Cardiac muscle cell (in vitro differentiated cells and primary cell): ENCODE measurements at regions not wholly inside any gene's neighbourhood (a gene's known extent, or its start where the extent isn't known, plus 50 kb on each side); places are given as distances from the start of the nearest gene placed in this dataset.

Source experiments
- DNase-seq, 2 donors: peaks; one replicate each; pipeline versions ENCODE4 v3.0.0 to v3.0.0-alpha.2; 2010 to 2017; ENCODE audit warnings: low read depth in 1 of 2, low spot score in 1 of 2
- H3K27ac ChIP-seq: fragments of 200-600 bp; sonication (generic); 2 replicates; pipeline ENCODE4 v1.5.1; 2016
- H3K27me3 ChIP-seq: fragments of 200-600 bp; sonication (generic); 2 replicates; pipeline ENCODE4 v1.6.0; 2016; ENCODE audit warnings: control low read depth
- H3K36me3 ChIP-seq: fragments of 200-600 bp; sonication (generic); 2 replicates; pipeline ENCODE4 v1.5.1; 2016; ENCODE audit warnings: control low read depth
- H3K4me1 ChIP-seq: fragments of 200-600 bp; sonication (generic); 2 replicates; pipeline ENCODE4 v1.8.1; 2017; ENCODE audit warnings: low read depth, mild to moderate bottlenecking, mixed run types
- H3K4me3 ChIP-seq: fragments of 200-600 bp; sonication (generic); 2 replicates; pipeline ENCODE4 v1.5.1; 2016; ENCODE audit warnings: mild to moderate bottlenecking
- H3K9me3 ChIP-seq: fragments of 200-600 bp; sonication (generic); 2 replicates; pipeline ENCODE4 v1.5.1; 2017; ENCODE audit warnings: low read depth, mild to moderate bottlenecking, control low read depth
- TF ChIP-seq, protein P1 (sequence below): IDR thresholded peaks from 2 replicates; pipeline ENCODE4 v1.5.1; 2012; ENCODE audit warnings: low read depth, mild to moderate bottlenecking, low read length

DNA sequence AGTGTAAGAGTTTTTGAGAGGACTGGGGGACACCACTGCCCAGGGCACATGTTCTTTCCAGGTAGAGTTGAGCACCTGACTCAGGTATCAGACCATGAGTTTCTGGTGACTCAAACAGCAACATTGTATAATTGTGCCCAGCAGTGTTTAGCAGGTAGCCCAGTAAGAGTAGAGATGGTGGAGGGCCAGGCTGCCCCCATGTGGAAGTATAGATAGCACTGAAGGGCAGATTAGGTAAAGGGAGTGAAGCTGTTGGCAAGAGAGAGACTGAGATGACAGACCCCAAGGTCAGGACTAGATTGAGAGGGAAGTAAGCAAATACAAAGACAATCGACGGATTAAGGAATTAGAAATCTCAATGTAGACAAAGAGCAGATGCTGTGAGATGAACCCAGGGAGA is 74.6 kb downstream of the TRIM42 start:
- no peaks in the 10 kb centered on the region for H3K9me3 ChIP-seq
- TF ChIP-seq, protein P1, sequence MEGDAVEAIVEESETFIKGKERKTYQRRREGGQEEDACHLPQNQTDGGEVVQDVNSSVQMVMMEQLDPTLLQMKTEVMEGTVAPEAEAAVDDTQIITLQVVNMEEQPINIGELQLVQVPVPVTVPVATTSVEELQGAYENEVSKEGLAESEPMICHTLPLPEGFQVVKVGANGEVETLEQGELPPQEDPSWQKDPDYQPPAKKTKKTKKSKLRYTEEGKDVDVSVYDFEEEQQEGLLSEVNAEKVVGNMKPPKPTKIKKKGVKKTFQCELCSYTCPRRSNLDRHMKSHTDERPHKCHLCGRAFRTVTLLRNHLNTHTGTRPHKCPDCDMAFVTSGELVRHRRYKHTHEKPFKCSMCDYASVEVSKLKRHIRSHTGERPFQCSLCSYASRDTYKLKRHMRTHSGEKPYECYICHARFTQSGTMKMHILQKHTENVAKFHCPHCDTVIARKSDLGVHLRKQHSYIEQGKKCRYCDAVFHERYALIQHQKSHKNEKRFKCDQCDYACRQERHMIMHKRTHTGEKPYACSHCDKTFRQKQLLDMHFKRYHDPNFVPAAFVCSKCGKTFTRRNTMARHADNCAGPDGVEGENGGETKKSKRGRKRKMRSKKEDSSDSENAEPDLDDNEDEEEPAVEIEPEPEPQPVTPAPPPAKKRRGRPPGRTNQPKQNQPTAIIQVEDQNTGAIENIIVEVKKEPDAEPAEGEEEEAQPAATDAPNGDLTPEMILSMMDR: no peak
- peaks cover 35% of the 10 kb centered on the region for H3K27me3 ChIP-seq
- H3K27ac ChIP-seq: no peak overlapping the region
- no peaks in the 10 kb centered on the region for H3K36me3 ChIP-seq
- DNase-seq: no peak
- H3K4me1 ChIP-seq: no peaks in the 10 kb centered on the region
- H3K4me3 ChIP-seq: no peak overlapping the region

DNA sequence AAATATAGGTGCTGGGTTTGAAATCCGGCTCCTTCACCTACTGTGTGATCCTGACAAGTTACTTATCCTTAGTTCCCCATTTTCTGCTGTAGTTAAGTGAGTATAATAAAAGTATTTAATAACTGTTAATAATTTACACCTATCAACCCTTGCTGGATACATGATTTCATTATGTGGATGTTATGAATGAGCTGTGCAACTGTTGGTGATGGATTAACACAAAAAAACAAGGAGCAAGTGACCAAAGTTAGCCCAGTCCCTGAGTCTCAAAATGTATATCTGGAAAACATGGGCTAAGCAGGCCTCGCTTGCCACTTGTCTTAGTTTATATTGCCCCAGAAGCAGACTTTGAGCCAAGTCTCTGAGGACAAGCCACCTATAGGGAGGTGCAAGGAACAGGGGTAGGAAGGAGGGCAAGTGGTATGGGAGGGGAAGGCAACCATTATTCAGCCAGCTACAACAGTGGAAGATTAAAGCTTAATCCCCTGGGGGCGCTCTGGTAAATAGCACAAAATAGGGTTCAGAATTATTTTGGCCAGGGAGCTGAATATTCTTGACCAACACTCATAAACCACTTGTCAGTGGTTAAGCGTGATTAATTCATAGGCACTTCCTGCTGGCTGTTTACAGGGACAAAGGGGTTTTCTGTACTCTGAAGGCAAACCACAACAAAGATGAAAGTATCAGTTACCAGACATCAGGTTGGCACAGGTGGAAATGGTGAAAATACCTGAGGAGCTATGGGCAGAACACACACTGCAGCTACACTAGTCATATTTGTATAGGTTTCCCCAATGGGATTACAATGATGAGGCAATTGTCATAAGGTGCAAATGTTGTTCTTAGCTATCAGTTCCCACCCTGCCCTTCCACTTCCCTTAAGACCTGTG is 76.2 kb downstream of the TRIM42 start:
- Histone ChIP-seq H3K9me3 (no peaks in the 10 kb centered on the region), H3K27me3 (peaks cover 26% of the 10 kb centered on the region), H3K4me1 (no peaks in the 10 kb centered on the region), H3K27ac (no peak overlapping the region), H3K4me3 (no peak overlapping the region), H3K36me3 (no peaks in the 10 kb centered on the region)
- DNase-seq: no peak
- TF ChIP-seq, protein P1: no peak

DNA sequence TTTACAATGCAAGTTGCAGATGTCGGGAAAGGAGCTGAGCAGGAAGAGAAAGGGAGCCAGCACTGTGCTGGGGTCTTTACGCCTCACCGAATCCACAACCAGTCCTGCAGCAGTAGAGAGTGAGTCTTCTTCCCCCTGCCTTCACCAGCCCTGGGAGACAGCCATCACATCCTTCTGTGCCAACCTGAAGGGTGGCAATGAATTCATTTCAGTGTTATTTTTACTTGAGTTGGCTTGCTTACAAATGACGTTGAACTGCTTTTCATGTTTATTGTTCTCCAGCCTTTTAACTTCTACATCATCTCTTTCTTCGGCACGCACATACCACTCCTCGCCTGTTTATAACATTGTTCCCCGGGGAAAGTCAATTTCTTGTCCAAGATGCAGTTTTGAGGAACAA is 77.1 kb downstream of the TRIM42 start:
- Histone ChIP-seq H3K36me3 (no peaks in the 10 kb centered on the region), H3K27me3 (peaks cover 18% of the 10 kb centered on the region), H3K27ac (no peak overlapping the region)

DNA sequence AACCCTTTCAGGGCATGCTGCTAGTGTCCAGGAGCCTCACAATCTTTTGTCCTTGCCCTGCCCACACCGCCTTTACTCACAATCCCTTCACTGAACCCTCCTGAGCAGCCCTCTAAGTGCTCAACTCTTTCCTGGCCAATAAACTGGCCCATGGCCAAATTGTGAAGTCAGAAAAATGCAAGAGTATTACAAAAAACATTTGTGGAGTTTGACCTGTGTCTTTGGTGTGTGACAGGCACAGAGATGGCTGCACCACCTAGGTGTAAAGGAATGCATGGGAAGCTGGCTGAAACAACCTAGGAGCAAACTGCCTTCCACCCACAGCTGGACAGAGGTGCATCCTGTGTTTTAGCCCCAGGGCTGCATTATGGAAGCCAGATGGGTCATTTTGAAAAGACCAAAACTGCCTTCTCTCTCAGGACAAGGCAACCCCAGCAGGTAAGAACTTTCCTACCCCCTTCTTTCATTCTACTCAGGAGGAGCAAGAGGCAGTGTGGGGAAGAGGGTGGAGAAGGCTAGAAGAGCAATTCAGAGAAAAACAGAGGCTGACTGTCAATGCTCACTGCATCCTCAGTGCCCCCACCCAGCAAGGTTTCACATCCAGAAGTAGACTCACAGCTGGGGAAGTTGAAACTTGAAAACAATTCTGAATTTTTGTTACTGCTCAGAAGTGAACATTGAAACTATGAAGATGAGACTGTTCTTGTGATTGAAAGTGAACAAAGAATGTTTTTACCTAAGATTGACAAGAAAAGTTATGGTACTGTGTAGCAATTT is 78.6 kb downstream of the TRIM42 start:
- no peaks in the 10 kb centered on the region for H3K36me3 ChIP-seq
- no peak overlapping the region for H3K27ac ChIP-seq
- DNase-seq: no peak
- H3K9me3 ChIP-seq: no peaks in the 10 kb centered on the region
- peaks cover 17% of the 10 kb centered on the region for H3K27me3 ChIP-seq
- H3K4me3 ChIP-seq: no peak overlapping the region
- TF ChIP-seq, protein P1: no peak
- H3K4me1 ChIP-seq: no peaks in the 10 kb centered on the region

More for the DNA sequence above, 77.1 kb downstream of the TRIM42 start:
- Histone ChIP-seq H3K4me1 (no peaks in the 10 kb centered on the region), H3K4me3 (no peak overlapping the region), H3K9me3 (no peaks in the 10 kb centered on the region)
- DNase-seq: no peak
- TF ChIP-seq, protein P1: no peak

DNA sequence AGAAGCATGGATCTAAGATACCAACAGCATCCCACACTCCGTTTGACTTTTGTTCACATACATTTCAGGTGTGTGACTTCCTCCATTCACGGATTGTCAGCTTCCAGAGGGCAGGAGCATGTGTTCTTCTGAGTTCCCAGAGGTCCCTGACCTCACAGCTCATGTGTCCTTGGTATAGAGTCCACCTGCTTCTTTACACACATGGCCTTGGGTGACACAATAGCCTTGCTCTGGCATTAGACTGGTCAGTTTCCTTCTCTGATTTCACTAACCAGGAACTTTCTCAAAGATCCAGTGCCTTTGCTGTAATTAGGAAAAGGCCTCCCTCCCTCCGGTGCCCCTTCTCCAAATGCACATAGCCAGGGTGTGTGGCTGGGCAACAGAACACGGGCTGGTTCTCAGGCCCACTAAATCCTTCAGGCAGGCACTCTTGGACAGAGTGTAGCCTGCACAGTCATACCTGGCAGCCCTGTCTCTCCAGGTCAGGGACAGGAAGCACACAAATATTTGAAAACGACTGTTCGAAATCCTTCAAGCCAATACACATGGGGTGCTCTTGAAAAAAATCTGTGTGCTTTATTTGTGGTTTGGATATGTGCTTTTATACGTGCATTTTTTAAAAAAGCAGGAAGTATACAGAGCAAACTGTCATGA is 81.1 kb downstream of the TRIM42 start:
- Histone ChIP-seq H3K36me3 (no peaks in the 10 kb centered on the region), H3K4me1 (no peaks in the 10 kb centered on the region), H3K4me3 (no peak overlapping the region), H3K27me3 (peaks cover 17% of the 10 kb centered on the region), H3K27ac (no peak overlapping the region), H3K9me3 (no peaks in the 10 kb centered on the region)
- no peak for DNase-seq
- TF ChIP-seq, protein P1: no peak
